Tibial nerve (tissue), 4 donors: ENCODE measurements at regions not wholly inside any gene's neighbourhood (a gene's known extent, or its start where the extent isn't known, plus 50 kb on each side); places are given as distances from the start of the nearest gene placed in this dataset.
A peak's percentile ranks its signal among the peaks of the same experiment; 100 is the strongest.

Source experiments
- DNase-seq, 2 donors: peaks; one replicate each; pipeline ENCODE4 v3.0.0-alpha.2; 2019; ENCODE audit warnings: low spot score in 2 of 2
- H3K27ac ChIP-seq, 4 donors: fragments of 200-600 bp; sonication (generic) in 3 of 4; one replicate each; pipeline ENCODE4 v1.5.1; 2017 to 2019; ENCODE audit warnings: mild to moderate bottlenecking in 1 of 4
- H3K27me3 ChIP-seq, 2 donors: fragments of 200-600 bp; sonication (generic) in 1 of 2; one replicate each; pipeline versions ENCODE4 v1.5.1 to v1.6.0; 2017 to 2019
- H3K36me3 ChIP-seq, 3 donors: fragments of 200-600 bp; sonication (generic); one replicate each; pipeline ENCODE4 v1.5.1; 2018 to 2019
- H3K4me1 ChIP-seq, 4 donors: fragments of 200-600 bp; sonication (generic) in 3 of 4; one replicate each; pipeline ENCODE4 v1.5.1; 2017 to 2019
- H3K4me3 ChIP-seq, 4 donors: fragments of 200-600 bp; sonication (generic) in 3 of 4; one replicate each; pipeline ENCODE4 v1.5.1; 2017 to 2019; ENCODE audit warnings: mild to moderate bottlenecking in 1 of 4, moderate library complexity in 1 of 4
- H3K9me3 ChIP-seq, 4 donors: fragments of 200-600 bp; sonication (generic) in 3 of 4; one replicate each; pipeline ENCODE4 v1.5.1; 2017 to 2019
- EP300 ChIP-seq, 2 donors: sonication (generic); formaldehyde crosslinking; IDR thresholded peaks; one replicate each; pipeline ENCODE4 v1.6.1; 2017; ENCODE audit warnings: antibody characterized with exemption in 2 of 2, mild to moderate bottlenecking in 1 of 2
- POLR2A ChIP-seq, 2 donors: fragments of 450-650 bp; IDR thresholded peaks; one replicate each; pipeline ENCODE4 v1.6.1; 2017; ENCODE audit warnings: antibody characterized with exemption in 2 of 2, mild to moderate bottlenecking in 2 of 2, moderate library complexity in 2 of 2
- WGBS, 2 donors: methylation state at CpG; one replicate each; pipeline ENCODE4 v1.1.5; 2018; 5-methylcytosine and 5-hydroxymethylcytosine counted together
- TF ChIP-seq, protein P1 (sequence below), 5 experiments: fragments of 200-600 bp in 3 of 5; fragments of 450-650 bp in 2 of 5; sonication (generic) in 3 of 5; IDR thresholded peaks; one replicate each; pipeline ENCODE4 v1.5.1; 2016 to 2019; ENCODE audit warnings: antibody characterized with exemption in 5 of 5, mild to moderate bottlenecking in 3 of 5, moderate library complexity in 2 of 5

GRCh38 chr12:92583910-92584309, 118.9 kb upstream of the PLEKHG7 start:
- DNase-seq = no peak
- 97 to 98% methylated on average over 2 of the region's 2 CpGs for WGBS, 2 donors
- Histone ChIP-seq H3K36me3 (no peaks in the 10 kb centered on the region), H3K4me1 (no peaks in the 10 kb centered on the region), H3K27ac (no peak overlapping the region), H3K9me3 (no peaks in the 10 kb centered on the region), H3K4me3 (no peak overlapping the region), H3K27me3 (no peaks in the 10 kb centered on the region)
- TF ChIP-seq, protein P1, sequence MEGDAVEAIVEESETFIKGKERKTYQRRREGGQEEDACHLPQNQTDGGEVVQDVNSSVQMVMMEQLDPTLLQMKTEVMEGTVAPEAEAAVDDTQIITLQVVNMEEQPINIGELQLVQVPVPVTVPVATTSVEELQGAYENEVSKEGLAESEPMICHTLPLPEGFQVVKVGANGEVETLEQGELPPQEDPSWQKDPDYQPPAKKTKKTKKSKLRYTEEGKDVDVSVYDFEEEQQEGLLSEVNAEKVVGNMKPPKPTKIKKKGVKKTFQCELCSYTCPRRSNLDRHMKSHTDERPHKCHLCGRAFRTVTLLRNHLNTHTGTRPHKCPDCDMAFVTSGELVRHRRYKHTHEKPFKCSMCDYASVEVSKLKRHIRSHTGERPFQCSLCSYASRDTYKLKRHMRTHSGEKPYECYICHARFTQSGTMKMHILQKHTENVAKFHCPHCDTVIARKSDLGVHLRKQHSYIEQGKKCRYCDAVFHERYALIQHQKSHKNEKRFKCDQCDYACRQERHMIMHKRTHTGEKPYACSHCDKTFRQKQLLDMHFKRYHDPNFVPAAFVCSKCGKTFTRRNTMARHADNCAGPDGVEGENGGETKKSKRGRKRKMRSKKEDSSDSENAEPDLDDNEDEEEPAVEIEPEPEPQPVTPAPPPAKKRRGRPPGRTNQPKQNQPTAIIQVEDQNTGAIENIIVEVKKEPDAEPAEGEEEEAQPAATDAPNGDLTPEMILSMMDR (IDR thresholded peaks at IDR 0.05) = no peak
- no peak for TF ChIP-seq POLR2A (IDR thresholded peaks at IDR 0.05)
- no peak for TF ChIP-seq EP300 (IDR thresholded peaks at IDR 0.05)

DNA sequence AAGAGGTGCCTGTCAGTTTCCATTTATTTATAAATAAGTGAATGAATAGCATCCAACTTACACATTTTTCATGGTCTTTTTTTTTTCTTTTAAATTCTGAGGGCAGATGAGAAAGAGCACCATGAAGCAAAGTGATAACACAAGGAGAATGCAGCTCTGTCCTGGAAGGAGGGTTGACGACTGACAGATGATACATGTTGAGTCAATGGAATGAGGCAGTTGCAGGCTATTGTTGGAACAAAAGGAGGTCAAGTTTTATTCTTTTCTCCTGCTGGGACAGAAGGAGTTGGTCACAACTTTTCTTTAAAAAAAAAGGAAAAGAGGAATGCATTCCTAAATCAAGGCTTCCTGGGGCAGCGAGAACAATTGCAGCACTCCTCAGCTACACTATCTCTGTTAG, 119.9 kb upstream of the PLEKHG7 start:
- no peaks in the 10 kb centered on the region for H3K4me1 ChIP-seq
- no peak overlapping the region for H3K4me3 ChIP-seq
- 71 to 74% methylated on average over 2 of the region's 2 CpGs for WGBS, 2 donors
- H3K36me3 ChIP-seq = no peaks in the 10 kb centered on the region
- H3K9me3 ChIP-seq = no peaks in the 10 kb centered on the region
- no peaks in the 10 kb centered on the region for H3K27me3 ChIP-seq
- DNase-seq = no peak
- no peak overlapping the region for H3K27ac ChIP-seq
- TF ChIP-seq EP300 (IDR thresholded peaks at IDR 0.05) = no peak
- TF ChIP-seq, protein P1 (IDR thresholded peaks at IDR 0.05) = no peak
- no peak for TF ChIP-seq POLR2A (IDR thresholded peaks at IDR 0.05)

GRCh38 chr12:92582475-92582874, 120.3 kb upstream of the PLEKHG7 start:
- no peaks in the 10 kb centered on the region for H3K27me3 ChIP-seq
- H3K4me3 ChIP-seq = no peak overlapping the region
- no peak overlapping the region for H3K27ac ChIP-seq
- no peaks in the 10 kb centered on the region for H3K36me3 ChIP-seq
- DNase-seq = no peak
- TF ChIP-seq EP300 (IDR thresholded peaks at IDR 0.05) (no peak), POLR2A (IDR thresholded peaks at IDR 0.05) (no peak)
- TF ChIP-seq, protein P1 (IDR thresholded peaks at IDR 0.05) = no peak
- H3K9me3 ChIP-seq = no peaks in the 10 kb centered on the region
- 71 to 77% methylated on average over 4 of the region's 4 CpGs for WGBS, 2 donors
- no peaks in the 10 kb centered on the region for H3K4me1 ChIP-seq

GRCh38 chr12:92581604-92582003, 121.2 kb upstream of the PLEKHG7 start:
- WGBS, 2 donors = 55 to 60% methylated on average over 1 of the region's 1 CpG
- Histone ChIP-seq H3K27me3 (no peaks in the 10 kb centered on the region), H3K9me3 (no peaks in the 10 kb centered on the region), H3K4me1 (no peaks in the 10 kb centered on the region), H3K36me3 (no peaks in the 10 kb centered on the region), H3K4me3 (no peak overlapping the region), H3K27ac (no peak overlapping the region)
- TF ChIP-seq, protein P1 (IDR thresholded peaks at IDR 0.05) = no peak
- TF ChIP-seq EP300 (IDR thresholded peaks at IDR 0.05) (no peak), POLR2A (IDR thresholded peaks at IDR 0.05) (no peak)
- no peak for DNase-seq

- Histone ChIP-seq H3K27me3 (no peaks in the 10 kb centered on the region), H3K4me1 (peaks cover 0 to 17% (median 2%) of the 10 kb centered on the region in 4 donors), H3K36me3 (no peaks in the 10 kb centered on the region), H3K27ac (peak overlapping the region in 1 of 4 donors; percentile 3), H3K9me3 (no peaks in the 10 kb centered on the region), H3K4me3 (no peak overlapping the region)
- TF ChIP-seq POLR2A (IDR thresholded peaks at IDR 0.05) (no peak), EP300 (IDR thresholded peaks at IDR 0.05) (peak in 1 of 2 donors; percentile 45)
- 74 to 79% methylated on average over 6 of the region's 6 CpGs for WGBS, 2 donors
- no peak for DNase-seq
Measured at GRCh38 chr12:92574911-92575570, 127.7 kb upstream of the PLEKHG7 start.
